ENCODE measurements at regions not wholly inside any gene's neighbourhood (a gene's known extent, or its start where the extent isn't known, plus 50 kb on each side); places are given as distances from the start of the nearest gene placed in this dataset.
"Not testable (repeated sequence)": the region's sequence is repeated elsewhere in the genome, so short reads cannot be mapped to it uniquely, and the experiment has no call there.

DNA sequence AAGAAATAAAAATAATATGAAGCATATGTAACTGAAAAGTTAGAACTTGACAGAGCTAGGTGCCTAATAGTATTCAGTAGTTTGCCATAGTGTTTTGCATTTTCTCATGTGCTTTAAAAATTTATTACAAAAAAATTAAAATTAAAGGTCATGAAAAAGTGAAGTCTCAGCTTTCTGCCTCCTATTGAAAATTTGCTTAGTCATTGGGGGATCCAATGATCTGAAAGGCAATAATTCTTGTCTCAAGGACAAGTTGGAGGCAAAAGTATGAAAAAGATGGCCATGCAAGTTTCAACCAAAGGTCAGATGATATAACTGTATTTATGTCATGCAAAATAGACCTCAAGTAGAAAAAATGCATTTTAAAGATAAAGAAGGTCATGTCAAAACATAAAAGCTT lies 140.7 kb downstream of the DUSP10 start:
- Histone ChIP-seq H3K9me2 (no peaks in the 10 kb centered on the region), H2AFZ (ENCODE audit: low read depth) (no peak overlapping the region), H4K20me1 (ENCODE audit: insufficient read depth) (no peaks in the 10 kb centered on the region), H3K4me1 (ENCODE audit: control insufficient read depth in 1 of 2, insufficient read depth in 2 of 2, low read depth in 1 of 2, low read length in 1 of 2) (no peaks in the 10 kb centered on the region), H3K9me3 (no peaks in the 10 kb centered on the region), H3K27me3 (ENCODE audit: insufficient read depth) (no peaks in the 10 kb centered on the region), H3F3A (replicated peaks; ENCODE audit: insufficient read depth) (no peaks in the 10 kb centered on the region), H3K27ac (ENCODE audit: low read depth in 2 of 2, low read length in 1 of 2) (no peak overlapping the region), H3K4me2 (no peak overlapping the region), H3K36me3 (replicated peaks in 1 of 2; ENCODE audit: control insufficient read depth in 1 of 2, insufficient read depth in 2 of 2, low read length in 1 of 2) (no peaks in the 10 kb centered on the region), H3K4me3 (ENCODE audit: low read depth in 2 of 2, low read length in 1 of 2) (no peak overlapping the region), H3K79me2 (ENCODE audit: insufficient read depth) (no peaks in the 10 kb centered on the region), H3K9ac (no peak overlapping the region)
- ChIA-PET POLR2A (no interaction called here), CTCF (interaction anchor here (1.6 kb wide), 1 partner anchor 854 kb away, joined by 4 read pairs; no protein-coding TSS in a partner anchor)
- TF ChIP-seq, protein P1, sequence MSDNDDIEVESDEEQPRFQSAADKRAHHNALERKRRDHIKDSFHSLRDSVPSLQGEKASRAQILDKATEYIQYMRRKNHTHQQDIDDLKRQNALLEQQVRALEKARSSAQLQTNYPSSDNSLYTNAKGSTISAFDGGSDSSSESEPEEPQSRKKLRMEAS (IDR thresholded peaks at IDR 0.05; ENCODE audit: low read depth), result no peak
- TF ChIP-seq RFX5 (IDR thresholded peaks at IDR 0.05; ENCODE audit: low read length) (no peak), YY1 (IDR thresholded peaks at IDR 0.05; ENCODE audit: low read depth) (no peak), NRF1 (IDR thresholded peaks at IDR 0.05; ENCODE audit: low read depth, low read length) (no peak), TEAD4 (IDR thresholded peaks at IDR 0.05; ENCODE audit: borderline replicate concordance, insufficient read depth) (no peak), POLR2AphosphoS5 (IDR thresholded peaks at IDR 0.05; ENCODE audit: low read depth, low read length) (no peak), NFIC (IDR thresholded peaks at IDR 0.05; ENCODE audit: borderline replicate concordance) (no peak), FOSL2 (IDR thresholded peaks at IDR 0.05; ENCODE audit: borderline replicate concordance, low read depth) (no peak), MEF2A (IDR thresholded peaks at IDR 0.05; ENCODE audit: borderline replicate concordance, low read depth) (no peak), RAD21 (IDR thresholded peaks at IDR 0.05; ENCODE audit: low read length) (no peak), TCF12 (IDR thresholded peaks at IDR 0.05) (no peak)
- TF ChIP-seq, protein P2, sequence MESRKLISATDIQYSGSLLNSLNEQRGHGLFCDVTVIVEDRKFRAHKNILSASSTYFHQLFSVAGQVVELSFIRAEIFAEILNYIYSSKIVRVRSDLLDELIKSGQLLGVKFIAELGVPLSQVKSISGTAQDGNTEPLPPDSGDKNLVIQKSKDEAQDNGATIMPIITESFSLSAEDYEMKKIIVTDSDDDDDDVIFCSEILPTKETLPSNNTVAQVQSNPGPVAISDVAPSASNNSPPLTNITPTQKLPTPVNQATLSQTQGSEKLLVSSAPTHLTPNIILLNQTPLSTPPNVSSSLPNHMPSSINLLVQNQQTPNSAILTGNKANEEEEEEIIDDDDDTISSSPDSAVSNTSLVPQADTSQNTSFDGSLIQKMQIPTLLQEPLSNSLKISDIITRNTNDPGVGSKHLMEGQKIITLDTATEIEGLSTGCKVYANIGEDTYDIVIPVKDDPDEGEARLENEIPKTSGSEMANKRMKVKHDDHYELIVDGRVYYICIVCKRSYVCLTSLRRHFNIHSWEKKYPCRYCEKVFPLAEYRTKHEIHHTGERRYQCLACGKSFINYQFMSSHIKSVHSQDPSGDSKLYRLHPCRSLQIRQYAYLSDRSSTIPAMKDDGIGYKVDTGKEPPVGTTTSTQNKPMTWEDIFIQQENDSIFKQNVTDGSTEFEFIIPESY (IDR thresholded peaks at IDR 0.05; ENCODE audit: borderline replicate concordance, low read depth), result no peak
- DNase-seq, result no peak

DNA sequence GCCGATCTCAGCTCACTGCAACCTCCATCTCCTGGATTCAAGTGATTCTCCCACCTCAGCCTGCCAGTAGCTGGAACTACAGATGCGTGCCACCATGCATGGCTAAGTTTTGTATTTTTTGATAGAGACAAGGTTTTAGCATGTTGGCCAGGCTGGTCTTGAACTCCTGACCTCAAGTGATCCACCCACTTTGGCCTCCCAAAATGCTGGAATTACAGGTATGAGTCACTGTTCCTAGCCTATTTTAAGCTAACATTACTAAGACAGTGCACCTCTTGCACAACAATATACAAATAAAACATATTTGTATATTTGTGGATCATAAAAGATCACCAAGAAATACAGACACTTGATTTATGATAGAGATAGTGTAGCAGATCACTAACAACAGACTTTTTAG lies 139.1 kb downstream of the DUSP10 start:
- ChIA-PET POLR2A (no interaction called here), CTCF (interaction anchor here (0.6 to 1.6 kb wide), 3 partner anchors 9 to 59 kb away, joined by 3 read pairs; no protein-coding TSS in a partner anchor)
- no peak overlapping the region for H3K4me2 ChIP-seq
- H3K27me3 ChIP-seq (ENCODE audit: insufficient read depth), result no peaks in the 10 kb centered on the region
- no peaks in the 10 kb centered on the region for H3K9me3 ChIP-seq
- no peak overlapping the region for H3K4me3 ChIP-seq (ENCODE audit: low read depth in 2 of 2, low read length in 1 of 2)
- no peak for TF ChIP-seq FOXJ3 (CRISPR knock-in tag; IDR thresholded peaks at IDR 0.05)
- no peak for TF ChIP-seq TAF1 (IDR thresholded peaks at IDR 0.05; ENCODE audit: borderline replicate concordance, low read depth, low read length)
- TF ChIP-seq FOSL2 (IDR thresholded peaks at IDR 0.05; ENCODE audit: borderline replicate concordance, low read depth), result no peak
- TF ChIP-seq, protein P3, sequence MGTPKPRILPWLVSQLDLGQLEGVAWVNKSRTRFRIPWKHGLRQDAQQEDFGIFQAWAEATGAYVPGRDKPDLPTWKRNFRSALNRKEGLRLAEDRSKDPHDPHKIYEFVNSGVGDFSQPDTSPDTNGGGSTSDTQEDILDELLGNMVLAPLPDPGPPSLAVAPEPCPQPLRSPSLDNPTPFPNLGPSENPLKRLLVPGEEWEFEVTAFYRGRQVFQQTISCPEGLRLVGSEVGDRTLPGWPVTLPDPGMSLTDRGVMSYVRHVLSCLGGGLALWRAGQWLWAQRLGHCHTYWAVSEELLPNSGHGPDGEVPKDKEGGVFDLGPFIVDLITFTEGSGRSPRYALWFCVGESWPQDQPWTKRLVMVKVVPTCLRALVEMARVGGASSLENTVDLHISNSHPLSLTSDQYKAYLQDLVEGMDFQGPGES (IDR thresholded peaks at IDR 0.05; ENCODE audit: low read depth, low read length), result no peak
- no peaks in the 10 kb centered on the region for H3F3A ChIP-seq (replicated peaks; ENCODE audit: insufficient read depth)
- no peaks in the 10 kb centered on the region for H4K20me1 ChIP-seq (ENCODE audit: insufficient read depth)
- no peak overlapping the region for H3K9ac ChIP-seq
- no peaks in the 10 kb centered on the region for H3K4me1 ChIP-seq (ENCODE audit: control insufficient read depth in 1 of 2, insufficient read depth in 2 of 2, low read depth in 1 of 2, low read length in 1 of 2)
- H3K27ac ChIP-seq (ENCODE audit: low read depth in 2 of 2, low read length in 1 of 2), result no peak overlapping the region
- WGBS (ENCODE audit: low lambda C conversion rate), result 95% methylated on average over 2 of the region's 2 CpGs
- H3K9me2 ChIP-seq, result no peaks in the 10 kb centered on the region
- no peak for DNase-seq
- no peak overlapping the region for H2AFZ ChIP-seq (ENCODE audit: low read depth)
- no peaks in the 10 kb centered on the region for H3K36me3 ChIP-seq (replicated peaks in 1 of 2; ENCODE audit: control insufficient read depth in 1 of 2, insufficient read depth in 2 of 2, low read length in 1 of 2)
- H3K79me2 ChIP-seq (ENCODE audit: insufficient read depth), result no peaks in the 10 kb centered on the region

DNA sequence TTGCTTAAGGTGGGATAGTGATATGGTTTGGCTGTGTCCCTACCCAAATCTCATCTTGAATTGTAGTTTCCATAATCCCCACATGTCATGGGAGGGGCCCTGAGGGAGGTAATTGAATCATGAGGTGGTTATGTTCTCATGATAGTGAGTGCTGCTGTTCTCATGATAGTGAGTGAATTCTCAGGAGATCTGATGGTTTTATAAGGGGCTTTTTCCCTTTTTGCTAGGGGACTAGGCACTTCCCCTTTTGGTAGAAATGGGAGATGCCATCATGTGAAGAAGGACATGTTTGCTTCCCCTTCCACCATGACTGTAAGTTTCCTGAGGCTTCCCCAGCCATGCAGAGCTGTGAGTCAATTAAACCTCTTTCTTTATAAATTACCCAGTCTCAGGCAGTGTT lies 137.5 kb downstream of the DUSP10 start:
- POLR2A ChIA-PET; DNase-seq; H3K9me3 ChIP-seq; H3K27ac ChIP-seq (ENCODE audit: low read depth in 2 of 2, low read length in 1 of 2); H3K4me2 ChIP-seq; H2AFZ ChIP-seq (ENCODE audit: low read depth); H3K36me3 ChIP-seq (replicated peaks in 1 of 2; ENCODE audit: control insufficient read depth in 1 of 2, insufficient read depth in 2 of 2, low read length in 1 of 2); H3K9ac ChIP-seq; H3K9me2 ChIP-seq; CTCF ChIA-PET; H3F3A ChIP-seq (replicated peaks; ENCODE audit: insufficient read depth); H3K4me3 ChIP-seq (ENCODE audit: low read depth in 2 of 2, low read length in 1 of 2); H3K27me3 ChIP-seq (ENCODE audit: insufficient read depth); H4K20me1 ChIP-seq (ENCODE audit: insufficient read depth); H3K79me2 ChIP-seq (ENCODE audit: insufficient read depth); H3K4me1 ChIP-seq (ENCODE audit: control insufficient read depth in 1 of 2, insufficient read depth in 2 of 2, low read depth in 1 of 2, low read length in 1 of 2): not testable (repeated sequence)
